Keratinocyte (primary cell): ENCODE measurements at regions not wholly inside any gene's neighbourhood (a gene's known extent, or its start where the extent isn't known, plus 50 kb on each side); places are given as distances from the start of the nearest gene placed in this dataset.
"Not testable (repeated sequence)": the region's sequence is repeated elsewhere in the genome, so short reads cannot be mapped to it uniquely, and the experiment has no call there.

Experiments
- CTCF ChIP-seq, 3 experiments: IDR thresholded peaks in 1 of 3; conservative IDR thresholded peaks in 1 of 3; optimal IDR thresholded peaks in 1 of 3; 2 replicates in 2 of 3; 3 replicates in 1 of 3; pipeline versions ENCODE3 to v1.5.1; 2011; ENCODE audit warnings: low read length in 3 of 3, mild to moderate bottlenecking in 3 of 3, moderate library complexity in 2 of 3, control low read depth in 1 of 3, inconsistent platforms in 1 of 3; ENCODE audit not compliant: insufficient read depth in 2 of 3; ENCODE audit errors: extremely low read depth in 1 of 3
- EZH2 ChIP-seq: IDR thresholded peaks from one replicate; pipeline ENCODE4 v1.6.1; 2012; ENCODE audit warnings: inconsistent platforms, mild to moderate bottlenecking, low read length, moderate library complexity

- not testable (repeated sequence) for TF ChIP-seq CTCF (optimal IDR thresholded peaks at IDR 0.05 in 1 of 3, IDR thresholded peaks at IDR 0.05 in 1 of 3, conservative IDR thresholded peaks at IDR 0.05 in 1 of 3; ENCODE audit: extremely low read depth in 1 of 3, insufficient read depth in 2 of 3, low read length in 3 of 3); EZH2
These were observed 83.2 kb upstream of the WIPF3 start for GRCh38 chr7:29723127-29723526.
